HEK293 (cell line): ENCODE measurements at regions not wholly inside any gene's neighbourhood (a gene's known extent, or its start where the extent isn't known, plus 50 kb on each side); places are given as distances from the start of the nearest gene placed in this dataset.

Experiments
- CTCF ChIA-PET: fragments of 350-600 bp; formaldehyde crosslinking; extraction: SDS; loops from one replicate; lab custom pipeline; 2021; ENCODE audit warnings: antibody characterized with exemption; lab: Yijun Ruan, JAX
- POLR2A ChIA-PET: fragments of 300-600 bp; formaldehyde crosslinking; extraction: SDS; loops from one replicate; lab custom pipeline; 2020; ENCODE audit warnings: antibody characterized with exemption, inconsistent platforms; lab: Yijun Ruan, JAX
- H3K27ac ChIP-seq: fragments of 200-500 bp; sonication (Bioruptor generic); 2 replicates; pipeline ENCODE4 v1.5.1; 2014; ENCODE audit warnings: low read depth, low read length, control low read depth, inconsistent platforms; ENCODE audit errors: extremely low read depth
- H3K36me3 ChIP-seq, 2 experiments: fragments of 200-500 bp in 1 of 2; sonication (Bioruptor generic) in 1 of 2; 1 replicate in 1 of 2; 2 replicates in 1 of 2; pipeline ENCODE4 v1.5.1; 2014 to 2017; ENCODE audit warnings: inconsistent platforms in 2 of 2, low read length in 2 of 2; ENCODE audit not compliant: control insufficient read depth in 2 of 2, insufficient read depth in 1 of 2
- H3K4me1 ChIP-seq: fragments of 200-500 bp; sonication (Bioruptor generic); 2 replicates; pipeline ENCODE4 v1.5.1; 2014; ENCODE audit warnings: mild to moderate bottlenecking, low read length, inconsistent platforms; ENCODE audit not compliant: control insufficient read depth, insufficient read depth
- H3K4me3 ChIP-seq: 2 replicates; pipeline ENCODE4 v1.5.1; 2011; ENCODE audit warnings: low read depth, mild to moderate bottlenecking, control low read depth, low read length, moderate library complexity
- H3K9me3 ChIP-seq: fragments of 200-500 bp; sonication (Bioruptor generic); 2 replicates; pipeline ENCODE4 v1.5.1; 2014; ENCODE audit warnings: low read depth, low read length, inconsistent platforms; ENCODE audit not compliant: control insufficient read depth, insufficient read depth
- GLIS2 ChIP-seq: fragments of 450-650 bp; formaldehyde crosslinking; IDR thresholded peaks from 2 replicates; pipeline ENCODE4 v1.5.1; 2016; ENCODE audit warnings: missing biosample characterization, missing genetic modification characterization
- SALL2 ChIP-seq: fragments of 450-650 bp; formaldehyde crosslinking; IDR thresholded peaks from 2 replicates; pipeline ENCODE4 v1.5.0; 2017; ENCODE audit warnings: missing biosample characterization, mild to moderate bottlenecking, missing genetic modification characterization, borderline replicate concordance
- SP3 ChIP-seq: fragments of 450-650 bp; formaldehyde crosslinking; IDR thresholded peaks from 2 replicates; pipeline ENCODE4 v1.5.1; 2016; ENCODE audit warnings: missing biosample characterization, missing genetic modification characterization
- ZNF146 ChIP-seq: fragments of 450-650 bp; formaldehyde crosslinking; IDR thresholded peaks from 2 replicates; pipeline ENCODE4 v1.5.1; 2016; ENCODE audit warnings: missing biosample characterization, missing genetic modification characterization
- ZNF23 ChIP-seq: fragments of 450-650 bp; formaldehyde crosslinking; IDR thresholded peaks from 2 replicates; pipeline ENCODE4 v1.5.1; 2016; ENCODE audit warnings: missing biosample characterization, missing genetic modification characterization, borderline replicate concordance
- ZNF24 ChIP-seq: fragments of 450-650 bp; formaldehyde crosslinking; IDR thresholded peaks from 2 replicates; pipeline ENCODE4 v1.5.1; 2016; ENCODE audit warnings: missing biosample characterization, missing genetic modification characterization
- ZNF354C ChIP-seq: fragments of 450-650 bp; formaldehyde crosslinking; IDR thresholded peaks from 2 replicates; pipeline ENCODE4 v1.5.1; 2016; ENCODE audit warnings: missing biosample characterization, missing genetic modification characterization, low read depth, borderline replicate concordance
- ZNF555 ChIP-seq: fragments of 450-650 bp; formaldehyde crosslinking; conservative IDR thresholded peaks from 2 replicates; pipeline ENCODE4 v1.5.1; 2017; ENCODE audit warnings: missing biosample characterization, mild to moderate bottlenecking, missing genetic modification characterization, inconsistent platforms
- ZNF585B ChIP-seq: fragments of 450-650 bp; formaldehyde crosslinking; IDR thresholded peaks from 2 replicates; pipeline ENCODE4 v1.5.1; 2016; ENCODE audit warnings: missing biosample characterization, missing genetic modification characterization
- ZNF658 ChIP-seq: fragments of 450-650 bp; formaldehyde crosslinking; IDR thresholded peaks from 2 replicates; pipeline ENCODE4; 2016; ENCODE audit warnings: missing biosample characterization, missing genetic modification characterization
- TF ChIP-seq, protein P1 (sequence below): fragments of 450-650 bp; formaldehyde crosslinking; IDR thresholded peaks from 2 replicates; pipeline ENCODE4 v1.5.1; 2016; ENCODE audit warnings: missing biosample characterization, missing genetic modification characterization
- TF ChIP-seq, protein P2 (sequence below): fragments of 450-650 bp; formaldehyde crosslinking; IDR thresholded peaks from 2 replicates; pipeline ENCODE4 v1.5.1; 2016; ENCODE audit warnings: missing biosample characterization, missing genetic modification characterization
- TF ChIP-seq, protein P3 (sequence below): fragments of 450-650 bp; formaldehyde crosslinking; IDR thresholded peaks from 2 replicates; pipeline ENCODE4 v1.5.1; 2016; ENCODE audit warnings: missing biosample characterization, missing genetic modification characterization
- TF ChIP-seq, protein P4 (sequence below): fragments of 450-650 bp; formaldehyde crosslinking; IDR thresholded peaks from 2 replicates; pipeline ENCODE4 v1.5.1; 2016; ENCODE audit warnings: missing biosample characterization, missing genetic modification characterization
- TF ChIP-seq, protein P5 (sequence below): fragments of 450-650 bp; formaldehyde crosslinking; IDR thresholded peaks from 2 replicates; pipeline ENCODE4 v1.5.1; 2016; ENCODE audit warnings: missing biosample characterization, missing genetic modification characterization
- TF ChIP-seq, protein P6 (sequence below): fragments of 450-650 bp; IDR thresholded peaks from 2 replicates; pipeline ENCODE4 v1.5.1; 2018; ENCODE audit warnings: missing biosample characterization, mild to moderate bottlenecking, missing genetic modification characterization

DNA sequence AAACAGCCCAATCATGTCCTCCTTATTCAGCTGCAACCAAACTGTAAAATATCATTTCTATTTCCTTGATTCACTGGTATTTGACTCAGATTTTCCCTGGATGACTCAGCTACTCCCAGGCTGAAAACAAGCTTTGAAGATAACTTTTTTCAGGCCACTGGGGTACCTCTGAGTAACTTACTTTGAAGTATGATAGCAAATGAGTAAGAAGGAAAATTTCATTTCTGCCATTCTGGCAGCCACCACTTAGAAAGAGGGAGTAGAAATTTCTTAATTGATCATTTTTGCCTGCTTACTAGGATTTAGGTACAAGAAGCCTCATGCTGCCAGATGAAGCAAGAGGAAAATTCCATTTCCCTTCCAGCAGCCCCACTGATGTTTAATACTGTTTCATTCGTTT lies 247.4 kb downstream of the PRELID2 start (continued):
- TF ChIP-seq, protein P1, sequence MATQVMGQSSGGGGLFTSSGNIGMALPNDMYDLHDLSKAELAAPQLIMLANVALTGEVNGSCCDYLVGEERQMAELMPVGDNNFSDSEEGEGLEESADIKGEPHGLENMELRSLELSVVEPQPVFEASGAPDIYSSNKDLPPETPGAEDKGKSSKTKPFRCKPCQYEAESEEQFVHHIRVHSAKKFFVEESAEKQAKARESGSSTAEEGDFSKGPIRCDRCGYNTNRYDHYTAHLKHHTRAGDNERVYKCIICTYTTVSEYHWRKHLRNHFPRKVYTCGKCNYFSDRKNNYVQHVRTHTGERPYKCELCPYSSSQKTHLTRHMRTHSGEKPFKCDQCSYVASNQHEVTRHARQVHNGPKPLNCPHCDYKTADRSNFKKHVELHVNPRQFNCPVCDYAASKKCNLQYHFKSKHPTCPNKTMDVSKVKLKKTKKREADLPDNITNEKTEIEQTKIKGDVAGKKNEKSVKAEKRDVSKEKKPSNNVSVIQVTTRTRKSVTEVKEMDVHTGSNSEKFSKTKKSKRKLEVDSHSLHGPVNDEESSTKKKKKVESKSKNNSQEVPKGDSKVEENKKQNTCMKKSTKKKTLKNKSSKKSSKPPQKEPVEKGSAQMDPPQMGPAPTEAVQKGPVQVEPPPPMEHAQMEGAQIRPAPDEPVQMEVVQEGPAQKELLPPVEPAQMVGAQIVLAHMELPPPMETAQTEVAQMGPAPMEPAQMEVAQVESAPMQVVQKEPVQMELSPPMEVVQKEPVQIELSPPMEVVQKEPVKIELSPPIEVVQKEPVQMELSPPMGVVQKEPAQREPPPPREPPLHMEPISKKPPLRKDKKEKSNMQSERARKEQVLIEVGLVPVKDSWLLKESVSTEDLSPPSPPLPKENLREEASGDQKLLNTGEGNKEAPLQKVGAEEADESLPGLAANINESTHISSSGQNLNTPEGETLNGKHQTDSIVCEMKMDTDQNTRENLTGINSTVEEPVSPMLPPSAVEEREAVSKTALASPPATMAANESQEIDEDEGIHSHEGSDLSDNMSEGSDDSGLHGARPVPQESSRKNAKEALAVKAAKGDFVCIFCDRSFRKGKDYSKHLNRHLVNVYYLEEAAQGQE (tag by site-specific recombination), result no peak
- TF ChIP-seq ZNF146 (tag by site-specific recombination) (no peak), ZNF585B (tag by site-specific recombination) (no peak), ZNF24 (tag by site-specific recombination) (no peak), ZNF23 (no peak), SALL2 (tag by site-specific recombination) (no peak), GLIS2 (no peak)
- TF ChIP-seq, protein P2, sequence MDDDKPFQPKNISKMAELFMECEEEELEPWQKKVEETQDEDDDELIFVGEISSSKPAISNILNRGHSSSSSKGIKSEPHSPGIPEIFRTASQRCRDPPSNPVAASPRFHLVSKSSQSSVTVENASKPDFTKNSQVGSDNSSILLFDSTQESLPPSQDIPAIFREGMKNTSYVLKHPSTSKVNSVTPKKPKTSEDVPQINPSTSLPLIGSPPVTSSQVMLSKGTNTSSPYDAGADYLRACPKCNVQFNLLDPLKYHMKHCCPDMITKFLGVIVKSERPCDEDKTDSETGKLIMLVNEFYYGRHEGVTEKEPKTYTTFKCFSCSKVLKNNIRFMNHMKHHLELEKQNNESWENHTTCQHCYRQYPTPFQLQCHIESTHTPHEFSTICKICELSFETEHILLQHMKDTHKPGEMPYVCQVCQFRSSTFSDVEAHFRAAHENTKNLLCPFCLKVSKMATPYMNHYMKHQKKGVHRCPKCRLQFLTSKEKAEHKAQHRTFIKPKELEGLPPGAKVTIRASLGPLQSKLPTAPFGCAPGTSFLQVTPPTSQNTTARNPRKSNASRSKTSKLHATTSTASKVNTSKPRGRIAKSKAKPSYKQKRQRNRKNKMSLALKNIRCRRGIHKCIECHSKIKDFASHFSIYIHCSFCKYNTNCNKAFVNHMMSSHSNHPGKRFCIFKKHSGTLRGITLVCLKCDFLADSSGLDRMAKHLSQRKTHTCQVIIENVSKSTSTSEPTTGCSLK (tag by site-specific recombination), result no peak
- TF ChIP-seq, protein P3, sequence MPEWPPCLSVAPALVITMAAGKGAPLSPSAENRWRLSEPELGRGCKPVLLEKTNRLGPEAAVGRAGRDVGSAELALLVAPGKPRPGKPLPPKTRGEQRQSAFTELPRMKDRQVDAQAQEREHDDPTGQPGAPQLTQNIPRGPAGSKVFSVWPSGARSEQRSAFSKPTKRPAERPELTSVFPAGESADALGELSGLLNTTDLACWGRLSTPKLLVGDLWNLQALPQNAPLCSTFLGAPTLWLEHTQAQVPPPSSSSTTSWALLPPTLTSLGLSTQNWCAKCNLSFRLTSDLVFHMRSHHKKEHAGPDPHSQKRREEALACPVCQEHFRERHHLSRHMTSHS (tag by site-specific recombination), result no peak
- TF ChIP-seq, all 188 proteins: peak for 0

DNA sequence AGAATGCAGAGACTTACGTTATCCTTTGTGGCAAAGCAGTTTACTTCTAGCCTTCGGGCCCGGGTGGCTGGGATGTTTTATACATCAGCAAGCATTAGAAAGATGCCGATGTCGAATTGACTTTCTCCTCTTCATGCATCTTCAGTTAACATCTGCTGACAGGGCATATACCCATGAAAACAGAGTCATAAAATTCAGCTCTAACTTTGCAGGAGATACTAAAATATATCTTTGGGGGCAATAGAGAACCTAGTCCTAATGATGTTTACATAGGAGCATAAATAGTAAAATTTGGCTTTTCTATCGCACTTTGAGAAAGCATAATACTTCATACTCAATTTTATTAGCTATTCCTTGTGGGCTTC lies 247.9 kb downstream of the PRELID2 start:
- CTCF ChIA-PET, result no interaction called here

More for the DNA sequence above, 247.9 kb downstream of the PRELID2 start:
- H3K27ac ChIP-seq, result no peak overlapping the region
- H3K4me3 ChIP-seq, result no peak overlapping the region
- TF ChIP-seq, protein P4, sequence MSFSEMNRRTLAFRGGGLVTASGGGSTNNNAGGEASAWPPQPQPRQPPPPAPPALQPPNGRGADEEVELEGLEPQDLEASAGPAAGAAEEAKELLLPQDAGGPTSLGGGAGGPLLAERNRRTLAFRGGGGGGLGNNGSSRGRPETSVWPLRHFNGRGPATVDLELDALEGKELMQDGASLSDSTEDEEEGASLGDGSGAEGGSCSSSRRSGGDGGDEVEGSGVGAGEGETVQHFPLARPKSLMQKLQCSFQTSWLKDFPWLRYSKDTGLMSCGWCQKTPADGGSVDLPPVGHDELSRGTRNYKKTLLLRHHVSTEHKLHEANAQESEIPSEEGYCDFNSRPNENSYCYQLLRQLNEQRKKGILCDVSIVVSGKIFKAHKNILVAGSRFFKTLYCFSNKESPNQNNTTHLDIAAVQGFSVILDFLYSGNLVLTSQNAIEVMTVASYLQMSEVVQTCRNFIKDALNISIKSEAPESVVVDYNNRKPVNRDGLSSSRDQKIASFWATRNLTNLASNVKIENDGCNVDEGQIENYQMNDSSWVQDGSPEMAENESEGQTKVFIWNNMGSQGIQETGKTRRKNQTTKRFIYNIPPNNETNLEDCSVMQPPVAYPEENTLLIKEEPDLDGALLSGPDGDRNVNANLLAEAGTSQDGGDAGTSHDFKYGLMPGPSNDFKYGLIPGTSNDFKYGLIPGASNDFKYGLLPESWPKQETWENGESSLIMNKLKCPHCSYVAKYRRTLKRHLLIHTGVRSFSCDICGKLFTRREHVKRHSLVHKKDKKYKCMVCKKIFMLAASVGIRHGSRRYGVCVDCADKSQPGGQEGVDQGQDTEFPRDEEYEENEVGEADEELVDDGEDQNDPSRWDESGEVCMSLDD, result no peak
- TF ChIP-seq, protein P5, sequence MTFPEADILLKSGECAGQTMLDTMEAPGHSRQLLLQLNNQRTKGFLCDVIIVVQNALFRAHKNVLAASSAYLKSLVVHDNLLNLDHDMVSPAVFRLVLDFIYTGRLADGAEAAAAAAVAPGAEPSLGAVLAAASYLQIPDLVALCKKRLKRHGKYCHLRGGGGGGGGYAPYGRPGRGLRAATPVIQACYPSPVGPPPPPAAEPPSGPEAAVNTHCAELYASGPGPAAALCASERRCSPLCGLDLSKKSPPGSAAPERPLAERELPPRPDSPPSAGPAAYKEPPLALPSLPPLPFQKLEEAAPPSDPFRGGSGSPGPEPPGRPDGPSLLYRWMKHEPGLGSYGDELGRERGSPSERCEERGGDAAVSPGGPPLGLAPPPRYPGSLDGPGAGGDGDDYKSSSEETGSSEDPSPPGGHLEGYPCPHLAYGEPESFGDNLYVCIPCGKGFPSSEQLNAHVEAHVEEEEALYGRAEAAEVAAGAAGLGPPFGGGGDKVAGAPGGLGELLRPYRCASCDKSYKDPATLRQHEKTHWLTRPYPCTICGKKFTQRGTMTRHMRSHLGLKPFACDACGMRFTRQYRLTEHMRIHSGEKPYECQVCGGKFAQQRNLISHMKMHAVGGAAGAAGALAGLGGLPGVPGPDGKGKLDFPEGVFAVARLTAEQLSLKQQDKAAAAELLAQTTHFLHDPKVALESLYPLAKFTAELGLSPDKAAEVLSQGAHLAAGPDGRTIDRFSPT (tag by site-specific recombination), result no peak
- no peak for TF ChIP-seq ZNF658 (tag by site-specific recombination)
- TF ChIP-seq, protein P6, sequence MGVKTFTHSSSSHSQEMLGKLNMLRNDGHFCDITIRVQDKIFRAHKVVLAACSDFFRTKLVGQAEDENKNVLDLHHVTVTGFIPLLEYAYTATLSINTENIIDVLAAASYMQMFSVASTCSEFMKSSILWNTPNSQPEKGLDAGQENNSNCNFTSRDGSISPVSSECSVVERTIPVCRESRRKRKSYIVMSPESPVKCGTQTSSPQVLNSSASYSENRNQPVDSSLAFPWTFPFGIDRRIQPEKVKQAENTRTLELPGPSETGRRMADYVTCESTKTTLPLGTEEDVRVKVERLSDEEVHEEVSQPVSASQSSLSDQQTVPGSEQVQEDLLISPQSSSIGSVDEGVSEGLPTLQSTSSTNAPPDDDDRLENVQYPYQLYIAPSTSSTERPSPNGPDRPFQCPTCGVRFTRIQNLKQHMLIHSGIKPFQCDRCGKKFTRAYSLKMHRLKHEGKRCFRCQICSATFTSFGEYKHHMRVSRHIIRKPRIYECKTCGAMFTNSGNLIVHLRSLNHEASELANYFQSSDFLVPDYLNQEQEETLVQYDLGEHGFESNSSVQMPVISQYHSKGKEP (tag by site-specific recombination), result no peak
- no peak for TF ChIP-seq ZNF555 (tag by site-specific recombination)
- TF ChIP-seq ZNF354C (tag by site-specific recombination), result no peak
- no peak for TF ChIP-seq SP3 (tag by site-specific recombination)
- no peaks in the 10 kb centered on the region for H3K9me3 ChIP-seq
- no peaks in the 10 kb centered on the region for H3K36me3 ChIP-seq
- H3K4me1 ChIP-seq, result no peaks in the 10 kb centered on the region
- POLR2A ChIA-PET, result no interaction called here
